Pulmonary artery endothelial cell (primary cell): ENCODE measurements at regions not wholly inside any gene's neighbourhood (a gene's known extent, or its start where the extent isn't known, plus 50 kb on each side); places are given as distances from the start of the nearest gene placed in this dataset.

ENCODE experiments used
- DNase-seq: peaks from one replicate; pipeline ENCODE4 v3.0.0-alpha.2; 2011; ENCODE audit warnings: low read depth, low spot score

DNA sequence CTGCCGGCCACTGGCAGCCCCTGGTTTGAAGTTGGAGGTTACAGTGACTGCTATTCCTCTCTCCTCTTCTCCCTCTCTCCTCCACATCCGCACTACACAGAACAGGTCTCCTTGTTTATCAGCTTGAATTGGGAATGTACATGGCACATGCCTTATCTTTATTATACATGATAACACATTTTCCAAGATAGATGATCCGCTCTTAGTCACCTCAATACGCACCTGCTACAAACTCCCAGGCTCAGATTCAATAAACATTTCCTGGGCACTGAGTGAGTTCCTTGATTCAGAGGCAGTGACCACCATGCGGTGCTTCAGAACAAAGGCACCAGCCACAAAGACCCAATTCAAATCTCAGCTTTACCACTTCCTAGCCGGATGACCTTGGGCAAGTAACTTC is 227.7 kb downstream of the TSHZ3 start:
- DNase-seq: no peak

DNA sequence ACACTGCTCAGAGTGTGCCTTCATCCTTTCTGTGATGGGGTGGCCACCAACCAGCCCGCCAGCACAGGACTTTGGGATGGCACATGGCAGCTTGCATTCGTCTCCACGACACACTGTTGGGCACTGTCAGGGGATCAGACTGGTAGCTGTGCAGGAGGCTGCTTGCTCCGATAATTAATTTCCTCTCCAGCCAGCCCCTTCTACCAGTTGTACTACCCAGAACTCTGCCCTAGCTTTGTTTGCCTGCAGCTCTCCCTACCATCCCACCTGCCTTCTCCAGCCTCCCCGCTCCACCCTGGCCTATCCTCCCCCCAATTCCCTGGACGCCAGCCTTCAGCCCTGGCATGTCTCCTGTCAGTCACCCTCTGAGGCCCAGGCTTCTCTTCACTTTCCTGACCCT is 228.3 kb downstream of the TSHZ3 start:
- no peak for DNase-seq

DNA sequence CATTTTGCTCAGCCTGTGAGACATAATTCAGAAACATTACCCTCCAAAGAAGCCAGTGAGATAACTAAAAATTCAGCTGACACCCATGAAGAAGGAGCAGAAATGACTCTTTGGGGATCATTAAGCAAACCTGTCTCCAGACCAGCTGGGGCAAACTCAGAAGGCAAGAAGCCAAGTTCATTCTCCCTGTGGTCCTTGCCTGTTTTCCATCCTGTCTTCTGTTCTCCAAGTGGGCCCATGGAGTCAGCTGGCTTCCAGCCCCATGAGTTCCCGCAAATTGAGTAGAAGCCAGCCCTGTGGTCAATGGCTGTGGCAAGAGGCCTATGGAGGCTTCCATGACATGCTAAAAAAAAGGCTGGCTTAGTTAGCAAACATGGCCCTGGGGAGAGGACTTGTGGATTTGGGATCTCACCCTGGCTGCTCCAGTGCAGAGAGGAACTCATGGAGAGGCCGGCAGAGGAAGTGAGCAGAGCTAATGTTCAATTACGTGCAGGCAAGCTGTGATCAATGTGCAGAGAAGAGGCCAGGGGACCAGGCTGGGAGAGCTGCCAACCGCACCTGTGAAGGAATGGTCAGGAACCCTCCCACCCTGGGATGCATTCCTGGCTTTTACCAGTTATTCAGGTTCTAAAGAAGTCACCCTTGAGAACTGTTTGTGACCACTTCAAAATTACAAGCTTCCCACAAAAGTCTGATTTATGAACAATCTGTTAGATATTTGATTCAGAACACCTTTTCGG is 229.1 kb downstream of the TSHZ3 start:
- no peak for DNase-seq

DNA sequence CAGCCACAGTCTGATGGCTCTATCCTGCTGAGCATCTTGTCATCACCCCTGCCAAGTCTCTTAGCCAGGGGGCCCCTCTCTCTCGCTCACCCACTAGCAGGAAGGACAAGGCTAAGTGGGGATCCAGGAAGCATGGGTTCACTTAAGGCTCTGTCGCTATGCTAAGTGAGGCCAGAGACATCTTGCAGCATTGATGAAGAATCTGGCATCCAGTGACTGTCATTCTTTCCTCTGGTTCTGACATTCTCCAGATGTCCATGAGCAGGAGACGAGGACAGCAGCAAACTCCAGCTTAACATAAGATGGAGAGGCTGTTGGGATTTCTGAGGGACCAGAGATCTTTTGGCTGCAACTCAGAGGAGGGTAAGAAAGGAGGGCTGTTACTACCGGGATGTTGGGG is 230.2 kb downstream of the TSHZ3 start:
- DNase-seq: no peak

DNA sequence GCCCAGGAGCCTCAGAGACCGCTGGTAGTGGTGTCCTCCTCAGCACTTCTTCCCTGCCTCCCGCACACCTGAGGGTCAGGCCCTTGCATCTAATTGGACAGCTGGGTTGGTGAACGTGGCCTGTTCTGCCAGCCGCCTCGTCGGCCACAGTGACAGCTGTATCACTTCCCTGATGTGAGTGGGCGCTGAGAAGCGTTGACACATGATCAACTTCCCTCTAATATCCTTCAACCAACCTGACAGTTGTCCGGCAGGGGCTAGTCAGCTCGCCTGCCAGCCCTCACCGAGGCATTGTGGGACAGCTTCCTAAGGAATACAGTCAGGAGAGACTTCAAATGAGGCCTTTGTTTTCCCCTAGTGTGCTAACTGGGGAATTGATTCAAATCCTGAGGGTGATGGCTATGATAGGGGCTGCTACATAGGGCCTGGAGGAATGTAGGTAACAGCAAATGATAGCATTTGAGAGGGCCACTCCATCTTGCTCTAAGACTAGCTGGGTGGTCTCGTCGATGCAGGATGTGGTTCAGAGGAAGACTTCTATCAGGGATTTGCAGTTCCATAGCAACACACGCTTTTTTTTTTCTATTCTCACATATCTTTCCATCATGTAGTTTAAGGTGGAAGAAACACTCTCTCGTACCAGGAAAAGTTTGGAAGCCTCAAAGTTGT is 230.8 kb downstream of the TSHZ3 start:
- DNase-seq: no peak

DNA sequence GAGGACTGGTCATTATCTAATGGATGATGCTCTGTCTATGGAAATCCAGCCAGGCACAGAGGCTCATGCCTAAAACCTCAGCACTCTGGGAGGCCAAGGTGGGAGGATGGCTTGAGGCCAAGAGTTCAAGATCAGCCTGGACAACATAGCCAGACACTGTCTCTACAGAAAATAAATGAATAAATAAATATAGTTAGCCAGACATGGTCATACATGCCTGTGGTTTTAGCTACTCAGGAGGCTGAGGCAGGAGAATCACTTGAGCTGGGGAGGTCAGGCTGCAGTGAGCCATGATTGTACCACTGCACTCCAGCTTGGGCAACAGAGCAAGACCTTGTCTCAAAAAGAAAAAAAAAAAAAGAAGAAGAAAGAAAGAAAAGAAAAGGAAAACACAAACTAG is 234.7 kb downstream of the TSHZ3 start:
- DNase-seq: no peak

DNA sequence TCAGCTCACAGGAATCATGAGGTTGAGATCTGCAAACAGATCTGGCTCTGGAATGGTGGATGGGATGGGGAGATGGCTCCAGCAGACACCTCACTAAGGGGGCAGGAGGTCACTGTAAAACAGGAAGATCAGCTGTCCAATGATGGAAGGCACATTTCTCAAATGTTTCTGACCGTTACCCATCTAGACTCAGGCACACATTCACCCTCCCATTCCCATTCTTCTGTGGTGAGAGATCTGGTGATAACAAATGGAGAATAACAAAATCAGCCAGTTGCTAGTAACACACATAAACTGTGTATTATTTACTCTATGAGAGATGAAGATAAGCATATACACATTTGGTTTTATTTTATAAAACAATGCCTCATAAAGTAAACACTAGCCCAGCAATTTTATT is 235.9 kb downstream of the TSHZ3 start:
- no peak for DNase-seq

DNA sequence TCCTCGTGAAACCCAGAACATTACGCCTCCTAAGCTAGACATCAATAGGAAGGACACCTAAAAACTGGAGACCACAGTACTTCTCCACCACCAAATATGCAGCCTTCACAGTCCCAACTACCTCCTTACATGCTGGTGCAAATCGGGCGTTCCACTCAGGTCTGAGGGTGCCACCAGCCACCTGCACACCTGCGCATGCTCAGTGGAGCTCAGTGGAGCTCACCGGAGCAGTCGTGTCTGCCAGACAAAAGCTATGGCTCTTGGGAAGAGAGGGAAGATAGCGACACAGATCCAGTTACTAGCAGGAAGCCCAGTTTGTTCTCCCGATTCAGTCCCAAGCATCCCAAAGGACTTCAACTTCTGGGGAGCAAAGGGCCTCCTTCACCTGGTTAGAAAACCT is 237.1 kb downstream of the TSHZ3 start:
- no peak for DNase-seq

DNA sequence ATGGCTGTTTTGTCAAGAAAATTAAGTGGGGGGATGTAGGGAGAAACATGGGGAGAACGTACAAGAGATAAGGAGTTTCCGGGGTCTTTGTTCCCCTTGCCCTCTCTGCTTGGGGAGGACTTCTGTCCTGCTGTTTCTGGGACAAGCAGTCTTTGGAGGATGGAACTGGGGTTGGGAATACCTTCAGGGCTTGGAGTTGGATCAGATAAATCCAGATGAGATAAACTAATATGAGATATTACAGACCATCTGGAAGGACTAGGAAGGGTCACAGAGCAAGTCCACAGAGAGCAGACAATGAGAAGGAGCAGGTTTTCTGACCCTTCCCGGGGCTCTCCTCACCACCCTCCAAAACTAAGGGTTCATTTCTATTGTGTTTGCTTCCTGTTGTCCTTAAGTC is 237.5 kb downstream of the TSHZ3 start:
- DNase-seq: no peak

DNA sequence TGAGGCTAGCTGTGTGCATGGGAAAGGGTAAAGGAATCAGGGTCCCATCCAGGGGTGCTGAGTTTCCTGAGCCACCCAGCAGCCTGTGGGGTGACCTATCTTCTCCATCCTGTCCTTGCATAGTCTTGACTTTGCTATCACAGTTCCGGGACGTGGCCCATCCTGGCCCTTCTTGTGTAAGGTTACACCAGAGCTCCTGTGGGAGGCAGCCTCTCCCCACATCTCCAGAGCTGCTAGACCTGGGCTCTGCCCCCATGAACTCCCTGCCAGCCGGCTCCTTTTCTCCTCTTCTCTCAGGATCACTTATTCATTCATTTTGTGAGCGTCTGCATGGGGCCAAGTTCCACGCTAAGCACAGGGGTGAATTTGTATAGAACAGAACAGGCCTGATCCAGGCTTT is 238.9 kb downstream of the TSHZ3 start:
- DNase-seq: no peak

DNA sequence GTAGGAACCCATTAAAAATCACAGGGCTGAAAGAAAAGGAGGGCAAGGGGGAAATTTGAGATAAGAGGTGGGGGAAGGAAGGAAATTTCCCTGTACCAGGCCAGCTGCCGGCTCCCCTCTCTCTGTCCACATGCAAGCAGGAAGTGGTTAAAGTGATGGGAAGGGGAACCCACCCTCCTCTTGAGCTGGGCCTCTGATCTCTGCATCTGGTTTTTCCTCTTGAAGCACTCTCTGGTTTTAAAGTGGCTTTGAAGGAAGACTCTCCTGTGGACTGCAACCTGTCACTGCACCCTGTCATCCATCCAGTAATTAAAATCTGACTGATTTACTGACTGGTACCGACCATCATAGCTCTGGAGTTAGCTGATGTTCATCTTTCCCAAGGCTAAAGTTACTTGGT is 239.6 kb downstream of the TSHZ3 start:
- no peak for DNase-seq

DNA sequence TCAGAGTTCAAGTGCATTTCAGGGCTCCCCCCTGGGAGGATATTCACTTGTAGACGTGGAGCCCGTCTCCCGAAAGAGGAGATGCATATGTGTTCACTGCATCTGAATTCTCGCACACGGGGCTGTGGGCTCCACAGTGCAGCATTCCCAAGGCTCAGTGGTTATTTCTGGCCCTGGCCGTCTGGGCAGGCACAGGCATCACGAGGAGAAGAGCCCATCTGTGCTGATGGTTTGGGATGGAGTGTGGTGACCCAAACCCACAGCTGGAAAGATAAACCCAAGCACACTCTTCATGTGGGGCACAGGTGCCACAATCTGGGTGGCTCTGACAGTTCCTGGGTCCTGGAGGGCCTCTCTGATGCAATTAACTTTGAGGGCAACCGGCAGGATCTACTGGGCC is 242.1 kb downstream of the TSHZ3 start:
- DNase-seq: no peak

DNA sequence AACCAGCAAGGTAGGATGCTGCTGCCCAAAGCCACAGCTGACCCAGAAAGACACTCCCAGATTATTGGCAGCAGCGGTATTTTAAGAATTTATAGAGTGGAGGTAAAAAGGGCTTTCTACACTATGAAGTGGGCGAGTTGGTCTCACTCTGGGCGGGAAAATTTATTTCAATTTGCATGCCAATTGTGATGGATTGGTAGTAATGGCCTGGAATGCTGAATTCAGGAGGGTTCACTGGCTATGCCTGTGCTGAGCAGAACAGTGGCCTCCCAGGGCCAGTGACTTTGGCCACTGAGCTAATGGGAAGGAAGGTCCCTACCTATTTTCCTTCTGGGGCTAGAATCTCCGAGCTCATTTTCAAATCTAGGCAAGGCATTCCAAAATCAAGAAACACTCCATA is 243.5 kb downstream of the TSHZ3 start:
- DNase-seq: no peak

DNA sequence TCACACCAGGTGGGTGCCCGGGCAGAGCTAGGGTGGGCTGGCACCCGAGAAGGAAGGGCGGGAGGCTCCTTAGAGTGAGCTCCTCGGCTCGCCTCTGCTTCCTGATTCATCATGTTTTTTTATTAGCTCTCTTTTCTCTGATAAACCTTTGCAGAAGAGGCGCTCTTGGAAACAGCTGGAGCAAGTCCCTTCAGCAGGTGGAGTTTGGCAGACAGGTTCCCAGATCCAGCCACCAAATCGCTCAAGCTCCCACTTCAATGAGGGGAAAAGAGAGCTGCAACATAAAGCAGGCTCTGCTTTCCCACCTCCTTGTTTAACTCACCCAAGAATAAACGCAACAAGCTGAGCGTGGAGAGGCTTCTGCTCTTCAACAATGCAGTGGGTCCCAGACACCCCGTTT is 244.8 kb downstream of the TSHZ3 start:
- no peak for DNase-seq

DNA sequence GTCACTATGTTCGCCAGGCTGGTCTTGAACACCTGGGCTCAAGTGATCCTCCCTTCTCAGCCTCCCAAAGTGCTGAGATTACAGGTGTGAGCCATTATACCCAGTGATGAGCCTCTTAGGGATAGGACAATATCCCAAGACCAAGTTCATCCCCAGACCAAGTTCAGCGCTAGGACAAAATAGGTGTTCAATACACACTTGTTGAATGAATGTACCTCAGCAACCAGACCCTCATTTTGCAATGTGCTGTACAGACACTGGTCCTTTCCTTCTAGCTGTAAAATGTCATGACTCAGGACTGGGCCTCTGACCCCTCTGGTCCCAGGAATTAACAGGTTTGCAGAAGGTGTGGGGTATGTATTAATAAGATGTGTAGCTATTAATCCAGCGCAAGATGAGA is 246.0 kb downstream of the TSHZ3 start:
- no peak for DNase-seq

DNA sequence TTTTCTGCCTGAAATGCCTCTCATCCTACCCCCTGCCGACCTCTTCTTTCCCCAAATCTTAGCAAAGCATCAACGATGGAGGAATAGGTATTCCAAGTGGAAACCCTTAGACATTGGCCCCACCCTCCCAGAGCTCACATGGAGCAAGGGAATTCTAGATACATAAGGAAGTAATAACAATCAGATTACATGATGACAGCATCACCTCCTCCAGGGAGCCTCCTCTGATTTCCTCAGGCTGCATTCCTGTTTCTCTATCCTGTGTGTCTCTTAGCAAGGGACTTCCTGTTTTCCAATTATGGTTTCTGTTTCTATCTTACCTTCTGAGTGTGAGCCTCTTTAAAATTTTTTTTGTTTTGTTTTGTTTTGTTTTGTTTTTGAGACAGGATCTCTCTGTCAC is 246.6 kb downstream of the TSHZ3 start:
- DNase-seq: no peak

DNA sequence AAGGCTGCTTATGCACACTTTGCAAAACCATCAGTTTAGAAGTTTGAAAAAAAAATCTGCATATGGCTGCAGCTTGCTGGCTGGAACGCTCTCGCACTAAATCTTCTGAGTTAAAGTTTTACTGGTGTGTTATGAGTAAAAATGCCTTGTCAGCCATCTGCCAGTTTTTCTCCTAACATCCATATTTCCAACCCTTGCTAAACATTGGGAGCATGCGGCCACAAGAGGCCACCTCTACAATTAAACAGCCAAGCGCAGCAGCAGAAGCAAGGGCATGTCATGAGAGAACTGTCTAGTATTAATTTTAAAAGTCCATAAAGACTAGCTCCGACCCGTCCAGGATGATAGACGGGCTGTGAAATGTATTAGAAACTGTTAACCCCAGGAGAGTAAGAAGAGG is 248.3 kb downstream of the TSHZ3 start:
- no peak for DNase-seq

DNA sequence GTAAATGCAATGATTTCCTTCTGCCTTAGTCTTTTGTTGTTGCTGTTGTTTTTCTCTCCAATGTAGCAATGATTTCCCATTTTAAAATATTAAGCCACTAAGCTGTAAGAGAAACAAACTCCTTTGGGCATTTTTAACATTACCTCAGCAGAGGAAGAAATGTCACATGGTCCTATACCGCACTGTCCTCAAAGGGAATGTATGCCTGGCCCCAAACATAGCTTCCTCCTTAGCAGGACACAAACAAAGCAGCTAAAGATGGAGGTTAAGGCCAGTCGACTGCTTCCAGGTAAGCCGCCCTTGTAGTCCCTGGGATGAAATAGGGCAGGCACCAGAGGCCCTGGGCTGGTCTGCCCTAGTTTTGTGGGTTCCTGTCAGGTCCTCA is 249.0 kb downstream of the TSHZ3 start:
- DNase-seq: no peak

DNA sequence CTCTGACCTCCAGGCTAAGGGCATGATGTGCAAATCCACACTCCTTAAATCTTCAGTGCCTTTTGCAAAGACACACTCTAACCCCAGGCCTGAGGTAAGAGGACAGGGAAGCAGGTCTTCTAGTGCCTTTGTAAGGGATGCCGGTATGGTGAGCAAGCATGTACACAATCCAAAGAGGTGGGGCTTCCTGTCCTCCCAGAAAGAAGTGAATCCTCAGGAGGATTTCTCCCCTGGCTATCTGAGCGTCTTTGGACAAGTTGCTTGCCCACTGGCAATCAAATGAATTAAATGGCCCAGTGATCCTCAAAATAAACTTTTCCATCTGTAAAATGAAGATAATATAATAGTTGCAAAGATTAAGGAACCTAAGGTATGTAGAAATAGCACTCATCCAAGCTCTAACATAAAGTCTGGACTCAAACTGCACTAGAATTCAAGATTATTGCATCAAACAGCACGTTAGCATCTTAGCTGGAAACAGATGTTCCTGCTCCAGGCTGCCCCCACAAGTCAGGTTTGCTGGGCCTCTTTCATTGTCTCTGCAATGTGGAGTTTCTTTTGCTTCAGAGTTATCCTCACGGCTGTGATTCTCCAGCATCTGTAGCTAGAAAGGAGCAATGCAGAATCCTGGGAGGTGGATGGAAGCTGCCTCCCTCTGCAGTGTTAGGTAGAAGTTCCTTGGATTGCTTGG is 249.6 kb downstream of the TSHZ3 start:
- DNase-seq: no peak

DNA sequence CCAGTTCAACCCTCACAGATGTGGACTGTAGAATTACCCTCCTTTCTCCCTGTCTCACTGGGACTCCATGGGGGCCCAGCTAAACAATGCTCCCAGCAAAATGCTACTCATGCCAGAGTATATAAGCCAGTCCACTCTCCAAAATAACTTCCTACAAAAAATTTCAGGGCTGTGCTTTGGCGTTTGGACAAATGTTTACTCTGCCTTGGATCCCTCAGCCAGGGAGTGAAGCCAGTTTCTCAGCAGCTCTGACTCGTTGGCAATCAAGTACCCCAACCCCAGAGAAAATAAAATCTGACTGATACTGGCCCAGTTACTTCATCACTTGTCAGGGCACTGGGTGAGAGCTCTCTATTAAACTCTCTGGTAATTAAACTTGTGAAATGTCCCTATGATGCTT is 250.4 kb downstream of the TSHZ3 start:
- no peak for DNase-seq

DNA sequence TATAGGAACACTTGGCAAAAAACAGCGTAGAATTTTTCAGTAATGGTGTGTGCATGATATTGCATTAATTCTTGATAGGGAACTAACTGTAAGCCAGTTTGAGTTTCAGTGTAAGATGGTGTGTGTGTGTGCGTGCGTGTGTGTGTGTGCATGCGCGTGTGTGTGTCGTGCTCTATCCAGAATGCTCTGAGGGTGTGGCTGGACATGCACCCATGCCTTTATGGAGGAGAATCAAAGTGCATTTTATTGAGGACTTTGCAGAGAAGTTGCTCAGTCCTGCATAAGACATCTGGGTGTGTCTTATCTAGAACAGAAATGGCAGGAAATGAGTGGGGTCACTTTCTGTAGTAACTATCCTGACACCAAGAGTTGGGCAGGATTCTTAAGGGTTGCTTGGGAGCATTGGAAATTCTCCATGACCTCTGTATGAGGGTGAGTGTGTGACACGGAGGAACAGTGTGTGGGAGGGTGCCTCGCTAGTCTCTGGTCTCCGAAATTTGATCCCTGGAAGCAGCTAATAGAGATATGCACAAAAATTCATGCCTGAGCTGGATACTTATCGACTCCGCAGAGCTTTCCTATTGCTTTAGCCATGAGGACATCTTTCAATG is 252.2 kb downstream of the TSHZ3 start:
- no peak for DNase-seq

DNA sequence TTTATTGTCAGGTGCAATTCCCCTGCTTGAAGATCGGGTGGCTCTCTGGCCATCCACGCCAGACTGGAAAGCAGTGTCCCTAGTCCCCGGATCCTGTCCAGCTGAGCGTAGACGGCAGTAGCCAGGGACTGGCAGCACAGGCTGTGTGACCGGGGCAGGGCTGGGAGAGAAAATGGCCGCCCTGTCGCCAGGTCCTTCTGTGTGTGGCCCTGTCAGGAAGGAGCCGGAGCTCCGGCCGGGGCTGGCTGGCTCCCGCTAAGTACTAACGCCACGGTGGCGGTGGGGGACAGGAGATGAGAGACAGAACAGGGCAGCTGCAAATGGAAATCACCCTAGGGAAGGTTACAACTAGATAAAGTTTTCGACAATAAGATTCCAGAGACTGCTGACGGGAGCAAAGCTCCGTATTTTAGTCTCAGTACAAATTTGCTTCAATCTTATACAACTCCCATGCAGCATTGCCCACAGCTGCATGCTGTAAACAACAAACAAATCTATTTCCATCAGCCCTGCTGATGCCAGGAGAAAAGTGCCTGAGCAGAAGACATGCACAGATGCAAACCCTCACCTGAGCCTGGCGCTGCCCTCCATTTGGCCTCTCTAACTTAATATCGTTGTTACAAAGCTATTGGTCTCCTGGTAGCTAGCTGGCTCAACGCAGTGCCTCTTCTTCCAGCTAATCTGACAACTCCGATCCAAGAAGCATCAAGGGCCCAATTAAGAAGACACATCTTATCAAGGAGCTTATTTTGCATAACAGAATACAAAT is 253.0 kb downstream of the TSHZ3 start:
- DNase-seq: no peak
